Cerebellar cortex (tissue), 1 donor: ENCODE measurements at regions not wholly inside any gene's neighbourhood (a gene's known extent, or its start where the extent isn't known, plus 50 kb on each side); places are given as distances from the start of the nearest gene placed in this dataset.
"Not testable (repeated sequence)": the region's sequence is repeated elsewhere in the genome, so short reads cannot be mapped to it uniquely, and the experiment has no call there.

Experiments
- DNase-seq: peaks from one replicate; pipeline ENCODE4 v3.0.0-alpha.2; 2015; ENCODE audit warnings: low spot score

GRCh38 chr12:131274906-131275305 is 321.2 kb downstream of the ADGRD1 start:
- DNase-seq, result no peak

GRCh38 chr12:131275824-131276223 is 322.1 kb downstream of the ADGRD1 start:
- no peak for DNase-seq

GRCh38 chr12:131276501-131277185 is 322.9 kb downstream of the ADGRD1 start:
- no peak for DNase-seq

- not testable (repeated sequence) for DNase-seq
These were observed 323.7 kb downstream of the ADGRD1 start for GRCh38 chr12:131277186-131278091.

- DNase-seq, result not testable (repeated sequence)
These were observed 324.9 kb downstream of the ADGRD1 start for GRCh38 chr12:131278451-131279115.

GRCh38 chr12:131279281-131279921 is 325.7 kb downstream of the ADGRD1 start:
- DNase-seq, result no peak

GRCh38 chr12:131280426-131280825 is 326.7 kb downstream of the ADGRD1 start:
- no peak for DNase-seq

- no peak for DNase-seq
These were observed 327.3 kb downstream of the ADGRD1 start for GRCh38 chr12:131281016-131281415.

GRCh38 chr12:131282292-131283080 is 328.8 kb downstream of the ADGRD1 start:
- DNase-seq, result no peak

- no peak for DNase-seq
These were observed 329.6 kb downstream of the ADGRD1 start for GRCh38 chr12:131283191-131283861.

- not testable (repeated sequence) for DNase-seq
These were observed 330.4 kb downstream of the ADGRD1 start for GRCh38 chr12:131283862-131284825.

GRCh38 chr12:131284954-131285904 is 331.5 kb downstream of the ADGRD1 start:
- DNase-seq, result not testable (repeated sequence)

GRCh38 chr12:131285905-131286295 is 332.2 kb downstream of the ADGRD1 start:
- not testable (repeated sequence) for DNase-seq

- DNase-seq, result not testable (repeated sequence)
These were observed 332.6 kb downstream of the ADGRD1 start for GRCh38 chr12:131286301-131286700.

- no peak for DNase-seq
These were observed 333.6 kb downstream of the ADGRD1 start for GRCh38 chr12:131287015-131287937.

- DNase-seq, result no peak
These were observed 334.4 kb downstream of the ADGRD1 start for GRCh38 chr12:131287938-131288764.
